Inferior parietal cortex (tissue), 1 donor: ENCODE measurements at regions not wholly inside any gene's neighbourhood (a gene's known extent, or its start where the extent isn't known, plus 50 kb on each side); places are given as distances from the start of the nearest gene placed in this dataset.

Source experiments
- DNase-seq: peaks from one replicate; pipeline ENCODE4 v3.0.0-alpha.2; 2016; ENCODE audit errors: extremely low spot score

DNA sequence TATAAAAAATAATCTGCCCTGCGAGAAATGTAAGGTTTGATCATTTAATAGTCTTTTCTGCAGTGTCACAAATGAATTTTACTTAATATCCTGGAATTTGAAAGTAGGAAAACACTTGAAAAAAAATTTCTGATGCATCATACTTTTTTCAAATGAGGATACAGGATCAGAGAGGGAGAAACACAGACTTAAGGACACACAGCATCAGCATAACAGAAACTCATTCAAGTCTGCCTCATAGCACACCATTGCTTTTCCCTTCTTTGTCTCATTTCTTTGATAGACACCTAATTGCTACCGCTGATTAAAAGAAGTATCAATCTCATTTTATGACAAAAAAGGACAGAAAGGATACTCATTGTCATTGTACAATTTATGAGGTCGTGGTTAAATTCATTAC, 319.0 kb downstream of the TMEM114 start:
- DNase-seq: no peak

DNA sequence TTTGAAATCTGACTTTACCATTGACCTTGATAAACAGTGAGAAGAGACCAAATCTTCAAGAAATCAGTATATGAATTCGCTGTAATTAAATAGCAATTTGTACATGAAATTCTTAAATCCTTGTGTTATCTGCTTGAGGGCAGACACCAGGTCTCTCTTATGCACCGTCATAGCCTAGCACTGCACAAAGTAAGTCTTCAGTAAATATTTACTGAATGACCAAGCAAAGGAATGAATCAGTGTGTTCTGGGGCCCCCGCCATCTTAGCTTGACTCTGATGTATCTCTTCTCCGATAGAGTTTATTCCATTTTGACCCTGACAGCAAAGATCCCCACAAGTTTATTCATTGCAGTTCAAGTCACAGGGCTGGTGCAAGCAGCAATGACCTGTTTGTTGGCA, 328.0 kb downstream of the TMEM114 start:
- no peak for DNase-seq

DNA sequence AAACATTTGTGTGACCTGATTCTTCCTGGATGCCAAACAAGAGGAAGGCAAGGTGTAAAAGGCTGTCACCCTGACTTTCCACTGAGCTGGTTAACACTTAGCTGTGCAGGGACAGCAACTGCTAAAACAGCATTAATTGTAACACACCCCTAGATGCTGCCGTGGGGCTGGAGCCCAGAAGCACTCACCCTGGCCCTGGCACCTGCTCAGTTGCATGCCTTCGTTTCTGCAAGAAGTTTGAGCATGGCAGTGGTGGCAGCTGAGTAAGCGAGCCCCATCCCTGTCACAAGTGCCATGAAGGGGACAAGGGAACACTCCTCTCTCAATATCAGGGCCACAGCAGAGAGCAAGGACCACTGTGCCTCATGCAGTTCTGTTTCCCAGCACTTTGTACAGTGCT, 330.2 kb downstream of the TMEM114 start:
- DNase-seq: no peak

DNA sequence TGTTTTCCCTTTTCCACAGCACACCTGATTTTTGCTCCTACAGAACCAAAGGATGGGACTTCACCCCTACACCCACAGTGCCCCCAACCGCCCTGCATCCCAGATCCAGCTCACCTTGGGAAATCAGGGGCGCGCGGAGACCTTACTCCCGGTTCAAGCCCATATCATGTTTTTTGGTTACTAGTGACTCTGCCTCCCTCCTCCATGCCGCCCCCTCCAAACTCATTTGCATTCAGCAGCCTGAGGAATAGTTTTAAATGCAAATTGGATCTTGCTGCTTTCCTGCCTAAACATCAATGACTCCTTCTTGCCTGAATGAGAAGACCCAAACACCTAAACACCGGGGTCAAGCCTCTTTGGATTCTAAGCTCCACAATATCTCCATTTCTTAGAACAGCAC, 331.8 kb downstream of the TMEM114 start:
- no peak for DNase-seq

DNA sequence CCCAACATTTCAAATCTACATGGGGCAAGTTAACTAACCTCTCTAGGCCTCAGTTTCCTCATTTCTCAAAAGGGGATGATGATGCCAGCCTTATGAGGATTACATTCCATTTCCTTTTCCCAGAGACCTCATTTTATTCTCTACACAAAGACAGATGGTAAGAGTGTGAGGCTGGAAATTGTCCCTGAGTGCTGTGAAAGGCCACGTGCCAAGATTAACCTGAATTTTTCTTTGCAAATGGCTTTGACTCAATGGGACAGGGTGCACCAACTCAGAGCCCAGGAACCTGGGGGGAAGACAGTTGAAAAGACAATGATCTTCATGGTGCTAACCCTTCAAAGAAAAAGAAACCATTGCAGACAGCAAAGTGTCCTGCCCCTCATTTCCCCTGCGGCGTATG, 332.8 kb downstream of the TMEM114 start:
- DNase-seq: peak; percentile 21

DNA sequence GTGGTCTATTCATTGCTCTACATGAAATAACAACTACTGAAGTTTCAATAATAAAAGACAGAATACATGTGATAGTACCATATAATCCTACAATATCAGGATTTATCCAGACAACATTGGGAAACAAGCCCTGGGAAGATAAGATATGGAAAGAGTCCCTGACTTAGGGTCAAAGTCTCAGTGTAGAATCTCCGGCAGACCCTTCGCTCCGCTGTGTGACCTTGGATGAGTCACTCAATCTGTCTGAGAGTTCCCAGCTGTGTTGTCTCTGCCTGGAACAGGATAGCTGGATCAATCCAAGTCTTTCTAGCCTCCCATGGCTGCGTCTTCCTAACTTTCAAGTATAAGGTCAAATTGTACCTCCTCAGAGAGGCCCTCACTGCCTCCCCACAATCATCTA, 335.9 kb downstream of the TMEM114 start:
- no peak for DNase-seq

DNA sequence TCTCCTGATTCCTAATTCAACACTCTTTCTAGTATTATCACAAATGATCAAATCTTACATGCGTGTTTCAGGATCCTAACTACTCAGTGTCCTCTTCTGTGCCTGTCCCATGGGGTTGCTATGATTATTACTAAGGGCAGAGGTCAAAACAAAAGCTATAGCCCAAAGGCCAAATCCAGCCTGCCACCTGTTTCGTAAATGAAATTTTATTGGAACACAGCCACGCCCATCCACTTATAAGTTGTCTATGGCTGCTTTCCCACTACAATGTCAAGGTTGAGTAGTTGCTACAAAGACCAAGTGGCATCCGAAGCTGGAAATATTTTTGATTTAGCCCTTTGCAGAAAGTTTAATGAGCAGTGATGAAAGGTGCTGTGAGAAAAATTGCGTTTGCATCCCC, 336.6 kb downstream of the TMEM114 start:
- DNase-seq: no peak

DNA sequence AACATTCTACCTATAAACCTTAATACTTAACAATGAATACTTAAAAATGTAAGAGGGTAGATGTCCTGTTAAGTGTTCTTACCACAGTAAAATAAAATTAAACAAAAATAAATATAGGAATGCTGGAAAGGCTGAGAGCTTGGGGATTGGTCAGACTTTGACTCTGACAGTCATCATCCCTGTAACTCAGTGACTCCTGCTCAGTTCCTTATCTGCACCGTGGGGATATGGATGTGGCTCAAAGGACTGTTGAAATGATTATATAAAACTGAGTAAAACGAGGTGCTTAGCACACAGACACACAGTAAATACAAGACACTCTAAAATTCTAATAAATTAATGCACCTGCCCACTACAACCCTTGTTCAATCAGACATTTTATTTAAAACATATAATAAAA, 338.6 kb downstream of the TMEM114 start:
- no peak for DNase-seq

DNA sequence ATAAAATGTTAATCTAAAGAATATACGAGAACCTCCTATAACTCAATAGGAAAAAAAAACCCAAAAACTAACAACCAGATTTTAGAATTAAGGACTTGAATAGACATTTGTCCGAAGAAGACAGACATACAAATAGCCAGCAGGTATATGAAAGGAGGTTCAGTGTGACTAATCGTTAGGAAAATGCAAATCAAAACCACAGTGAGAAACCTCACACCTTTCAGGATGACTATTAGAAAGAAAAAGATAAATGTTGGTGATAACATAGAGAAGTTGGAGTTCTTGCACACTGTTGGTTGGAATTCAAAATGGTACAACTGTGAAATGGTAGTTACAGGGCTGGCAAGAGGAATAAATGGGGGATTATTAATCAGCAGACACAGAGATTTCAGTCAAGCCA, 339.0 kb downstream of the TMEM114 start:
- DNase-seq: no peak

DNA sequence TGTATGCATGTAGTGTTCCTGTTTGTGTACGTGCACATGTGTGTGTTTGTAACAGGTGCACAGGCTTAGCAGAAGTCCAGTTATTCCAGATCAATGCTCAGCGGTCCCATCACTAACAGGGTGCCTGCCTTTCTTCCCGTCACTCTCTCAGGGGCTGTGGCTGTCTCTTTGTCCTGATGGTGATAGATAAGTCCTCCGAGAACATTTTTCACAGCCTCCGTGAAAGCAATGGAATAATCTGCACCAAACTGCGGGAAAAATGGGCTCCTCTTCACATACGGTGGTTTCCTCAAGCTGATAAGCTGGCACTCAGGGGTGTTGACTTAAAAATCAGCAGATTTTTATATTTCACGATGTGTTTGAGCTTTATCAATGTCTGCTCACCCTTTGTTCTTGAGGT, 342.3 kb downstream of the TMEM114 start:
- no peak for DNase-seq

DNA sequence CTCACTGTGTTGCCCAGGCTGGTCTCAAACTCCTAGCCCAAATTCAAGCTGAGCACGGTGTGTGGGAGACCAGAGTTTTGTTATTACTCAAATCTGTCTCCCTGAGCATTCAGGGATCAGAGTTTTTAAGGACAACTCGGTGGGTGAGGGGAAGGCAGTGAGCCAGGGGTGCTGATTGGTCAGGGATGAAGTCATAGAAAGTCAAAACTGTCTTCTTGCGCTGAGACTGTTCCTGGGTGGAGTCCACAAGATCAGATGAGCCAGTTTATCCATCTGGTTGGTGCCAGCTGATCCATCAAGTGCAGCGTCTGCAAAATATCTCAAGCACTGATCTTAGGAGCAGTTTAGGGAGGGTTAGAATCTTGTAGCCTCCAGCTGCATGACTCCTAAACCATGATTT, 346.3 kb downstream of the TMEM114 start:
- DNase-seq: no peak

DNA sequence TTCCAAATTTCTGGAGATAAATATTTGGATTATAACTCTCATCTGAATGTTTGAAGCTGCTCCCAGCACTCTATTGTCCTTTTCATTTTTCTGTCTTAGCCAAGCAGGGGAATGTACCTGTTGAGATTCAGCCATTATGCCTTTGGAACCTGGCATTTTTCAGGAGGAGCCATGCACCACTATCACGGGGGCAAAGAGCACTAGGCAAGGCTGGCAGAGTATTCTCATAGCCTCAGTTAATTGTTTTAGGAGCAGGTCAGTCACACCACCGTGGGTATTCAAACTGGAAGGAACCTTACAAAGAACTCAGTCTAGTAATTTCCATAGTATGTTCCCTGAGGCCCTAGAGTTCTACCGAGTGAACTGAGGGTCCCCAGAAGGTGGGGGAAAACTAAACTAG, 348.9 kb downstream of the TMEM114 start:
- DNase-seq: no peak

DNA sequence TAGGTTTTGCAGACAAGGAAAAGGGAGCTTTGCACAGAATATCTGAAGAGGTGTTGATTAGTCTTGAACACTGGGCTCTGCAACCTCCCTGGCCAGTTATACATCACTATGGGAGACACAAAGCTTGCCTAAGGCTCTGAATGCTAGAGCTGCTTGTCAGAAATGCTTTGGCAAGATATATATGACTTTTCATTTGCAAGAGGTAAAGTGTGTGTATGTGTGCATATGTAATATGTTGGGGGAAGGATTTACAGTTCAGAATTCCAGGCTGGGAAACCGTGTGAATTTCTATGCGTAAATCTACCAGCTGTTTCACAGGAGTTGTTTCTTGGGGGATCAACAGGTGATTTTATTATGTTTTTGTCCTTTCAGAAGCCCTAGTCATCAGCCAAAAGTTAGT, 350.9 kb downstream of the TMEM114 start:
- DNase-seq: no peak

DNA sequence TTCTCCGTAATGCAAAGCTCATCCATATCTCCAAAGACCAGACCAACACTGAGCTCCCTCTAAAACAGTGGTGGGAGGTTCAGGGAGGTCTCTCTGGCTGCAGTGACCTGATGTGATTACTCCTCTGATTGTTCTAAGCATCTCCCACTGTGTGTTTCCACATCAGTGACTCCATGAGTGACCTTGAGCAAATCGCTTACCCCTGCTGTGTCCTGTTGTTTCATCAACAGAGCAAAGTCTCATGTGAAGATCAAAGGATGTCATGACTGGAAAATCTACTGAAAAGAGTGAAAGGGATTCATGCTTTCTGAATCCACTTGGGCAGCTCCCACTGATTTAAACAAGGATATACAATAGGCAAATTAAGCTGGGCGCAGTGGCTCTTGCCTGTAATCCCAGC, 352.9 kb downstream of the TMEM114 start:
- no peak for DNase-seq

DNA sequence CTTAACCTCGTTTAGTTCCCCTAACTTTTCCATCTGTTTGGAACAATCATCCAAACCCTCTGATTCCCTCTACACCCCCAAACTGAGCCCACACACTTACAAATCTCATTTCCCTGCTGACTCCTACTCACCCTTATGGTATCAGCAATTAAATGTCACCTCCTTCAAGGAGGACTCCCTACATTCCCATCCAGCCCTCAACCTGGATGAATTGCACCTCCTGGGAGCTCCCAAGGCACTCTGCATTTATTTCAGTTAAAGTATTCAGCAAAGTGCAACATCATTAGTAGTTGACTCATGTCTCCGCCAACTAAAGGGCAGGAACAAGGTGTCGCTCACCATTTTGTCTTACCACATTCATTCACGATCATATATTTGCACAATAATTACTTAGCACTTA, 353.5 kb downstream of the TMEM114 start:
- DNase-seq: no peak

DNA sequence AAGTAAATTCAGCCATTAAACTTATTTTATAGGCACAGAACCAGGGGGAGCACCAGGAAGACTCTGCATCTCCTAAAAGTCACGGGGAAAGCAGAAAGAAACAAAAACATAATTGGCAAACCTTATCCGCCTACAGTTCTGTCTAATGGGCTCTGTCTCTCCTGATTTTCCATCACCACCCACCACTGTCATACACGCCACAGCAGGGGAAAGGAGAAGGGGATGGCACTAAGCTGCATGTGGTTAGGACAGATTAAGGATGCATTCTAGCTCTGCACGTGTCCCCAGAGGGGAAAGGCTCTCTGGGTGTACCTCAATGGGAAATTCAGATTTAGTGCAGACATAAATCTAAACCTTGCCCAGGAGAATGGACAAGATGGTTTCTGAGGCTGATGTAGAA, 359.8 kb downstream of the TMEM114 start:
- no peak for DNase-seq

DNA sequence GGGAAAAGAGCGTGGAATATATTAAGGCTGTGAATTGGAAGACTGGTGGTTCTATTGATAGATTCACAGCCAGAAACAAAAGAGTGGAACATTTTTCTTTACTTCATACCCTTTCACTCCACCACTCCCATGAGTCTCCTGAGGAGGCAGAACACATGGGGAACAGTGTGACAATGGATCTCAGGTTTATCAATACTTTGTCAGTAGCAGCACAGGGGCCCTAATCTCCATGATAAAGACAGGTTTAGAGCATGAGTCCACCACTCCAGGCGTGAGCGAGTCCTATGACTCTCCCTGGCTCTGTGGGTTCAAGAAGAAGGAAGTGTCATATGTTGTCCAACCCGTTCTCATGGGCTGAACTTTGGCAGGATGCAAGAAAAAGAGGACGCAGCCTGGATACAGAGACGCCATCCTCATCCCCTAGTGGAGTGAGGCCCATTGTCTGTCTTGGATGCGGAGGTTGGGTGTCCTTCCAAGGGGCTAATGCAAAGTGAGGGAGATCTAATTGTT, 361.2 kb downstream of the TMEM114 start:
- no peak for DNase-seq

DNA sequence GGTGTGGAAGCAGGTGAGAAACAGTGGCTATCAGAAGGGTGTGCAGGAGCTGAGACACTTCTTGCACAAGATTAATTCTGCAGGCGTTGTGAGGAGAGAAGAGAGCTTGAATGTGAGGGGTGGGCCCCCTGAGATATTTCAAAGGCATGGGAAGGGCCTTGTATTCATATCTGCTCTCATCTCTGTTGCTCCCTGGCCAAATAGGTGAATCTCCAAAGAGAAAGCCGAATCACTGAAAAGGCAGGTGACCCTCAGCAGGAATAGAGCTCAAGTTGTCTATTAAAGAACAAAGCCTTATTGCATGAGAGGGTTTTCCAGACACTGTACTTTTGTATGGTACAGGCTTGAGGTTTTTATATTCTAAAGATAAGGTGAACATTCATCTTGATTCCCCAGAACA, 373.1 kb downstream of the TMEM114 start:
- no peak for DNase-seq

DNA sequence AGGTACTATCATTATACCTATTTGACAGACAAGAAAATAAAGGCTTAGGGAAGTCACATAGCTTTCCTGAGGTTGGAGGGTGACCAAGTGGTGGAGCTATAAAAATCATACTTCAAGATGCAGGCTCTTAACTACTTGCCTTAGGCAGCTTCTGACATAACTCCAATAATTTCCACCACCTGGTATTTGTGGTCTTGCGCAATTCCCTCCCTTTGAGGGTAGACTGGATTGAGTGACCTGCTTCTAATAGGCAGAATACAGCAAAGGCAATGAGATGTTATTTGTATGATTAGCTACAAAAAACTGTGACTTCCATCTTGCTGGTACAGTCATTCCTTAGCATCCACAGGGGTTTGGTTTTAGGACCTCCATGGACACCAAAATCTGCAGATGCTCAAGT, 385.5 kb downstream of the TMEM114 start:
- no peak for DNase-seq

DNA sequence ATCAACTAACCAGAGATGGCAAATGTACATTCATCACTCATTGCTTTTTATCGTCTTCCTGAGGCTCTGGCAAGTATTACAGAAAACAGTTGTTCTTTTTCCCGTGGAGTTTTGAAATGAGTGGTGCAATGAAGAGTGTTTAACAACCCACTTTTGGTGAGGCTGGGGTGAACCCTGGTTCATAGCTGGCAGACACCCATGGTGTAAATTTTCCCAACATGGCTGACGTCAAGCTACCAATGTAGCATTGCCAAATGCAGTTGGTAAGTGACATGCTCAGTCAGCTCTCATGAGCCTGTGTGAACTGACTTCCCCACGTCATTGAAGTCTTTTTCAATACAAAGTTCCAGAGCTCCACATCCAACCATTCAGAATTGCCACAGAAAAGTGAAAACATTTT, 386.2 kb downstream of the TMEM114 start:
- DNase-seq: no peak

DNA sequence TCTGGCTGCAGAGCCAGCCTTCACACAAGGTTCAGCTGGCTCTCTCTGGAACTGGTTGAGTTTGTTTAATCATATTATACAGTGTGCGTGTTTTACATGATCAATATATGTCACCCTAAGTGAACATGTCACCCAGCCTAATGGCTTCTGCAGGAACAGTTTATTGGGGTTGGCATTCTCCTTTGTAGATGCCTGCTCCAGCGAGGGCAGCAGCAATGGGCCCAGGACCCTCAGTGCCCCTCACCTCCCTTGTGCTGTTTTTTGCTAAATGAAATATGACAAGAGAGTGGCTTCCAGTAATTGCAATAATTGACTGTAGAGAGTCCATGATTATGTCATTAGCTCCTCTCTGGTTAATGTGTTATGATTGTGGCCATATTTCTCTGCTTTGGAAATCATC, 387.2 kb downstream of the TMEM114 start:
- DNase-seq: no peak

DNA sequence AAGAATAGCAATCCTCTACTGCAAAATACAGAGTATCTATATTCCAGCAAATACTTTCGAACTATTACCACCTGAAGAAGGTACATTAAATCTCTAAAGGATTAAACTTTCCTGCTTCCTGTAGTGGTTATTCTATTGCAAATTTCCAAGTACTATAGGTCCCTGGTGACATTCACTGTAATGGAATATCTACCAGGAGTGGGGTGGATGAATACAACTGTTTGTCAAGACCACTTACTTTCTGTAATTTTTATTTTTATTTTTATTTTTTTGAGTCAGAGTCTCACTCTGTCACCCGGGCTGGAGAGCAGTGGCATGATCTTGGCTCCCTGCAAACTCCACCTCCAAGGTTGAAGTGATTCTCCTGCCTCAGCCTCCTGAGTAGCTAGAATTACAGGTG, 389.5 kb downstream of the TMEM114 start:
- DNase-seq: no peak

DNA sequence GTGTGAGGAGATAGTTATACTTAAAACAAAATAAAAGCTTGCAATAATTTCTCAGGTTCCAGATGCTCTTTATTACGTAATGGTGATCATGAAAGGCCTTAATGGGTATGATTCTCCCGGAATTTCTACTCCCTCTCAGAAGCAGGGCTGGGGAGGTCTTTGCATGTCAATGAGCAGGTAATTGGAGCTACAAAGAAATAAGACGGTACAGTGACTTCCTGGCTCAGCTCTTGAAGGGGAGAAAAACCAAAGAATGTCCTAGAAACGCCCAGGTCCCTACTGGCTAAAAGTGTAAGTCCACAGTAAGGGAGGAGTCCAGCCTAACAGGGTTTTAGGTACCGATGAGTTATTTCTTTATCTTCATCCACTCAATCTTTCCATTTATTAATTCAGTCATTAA, 390.9 kb downstream of the TMEM114 start:
- no peak for DNase-seq

DNA sequence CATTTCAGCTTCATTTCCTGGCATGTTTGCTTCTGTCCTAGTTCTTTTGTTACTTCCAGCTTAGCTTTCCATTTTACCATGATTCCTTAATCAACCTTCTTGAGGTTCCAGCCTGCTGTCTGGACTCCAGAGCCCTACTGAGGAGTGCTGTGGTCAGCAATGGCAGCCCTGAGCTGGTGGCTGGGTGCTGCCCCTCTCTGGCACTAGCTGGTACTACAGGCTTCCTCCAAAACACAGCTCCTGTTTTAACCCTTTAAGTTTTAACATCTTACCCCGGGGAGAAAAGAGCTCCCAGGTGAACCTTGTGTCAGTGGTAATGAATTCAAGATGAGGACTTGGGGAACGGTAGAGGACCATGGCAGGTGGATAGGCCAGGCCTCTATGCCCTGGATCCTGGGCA, 395.5 kb downstream of the TMEM114 start:
- DNase-seq: no peak

DNA sequence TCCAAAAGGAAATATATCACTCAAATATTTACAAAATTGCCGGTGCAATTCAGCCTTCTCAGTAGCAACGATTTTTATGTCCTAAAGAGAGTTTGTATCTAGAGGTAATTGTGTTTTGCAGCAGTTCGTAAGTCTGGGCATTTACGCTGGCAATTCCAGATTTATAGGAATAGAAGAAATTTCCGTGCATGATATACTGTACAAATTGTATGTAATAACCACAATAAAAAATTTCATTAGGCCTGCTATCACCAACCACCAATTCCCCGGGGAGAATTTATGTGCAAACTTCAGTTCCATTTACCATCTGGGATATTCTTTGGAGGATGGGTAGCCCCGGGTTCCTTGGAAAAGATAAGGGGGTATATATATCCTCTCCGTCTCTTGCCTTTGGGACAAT, 401.5 kb downstream of the TMEM114 start:
- no peak for DNase-seq
